Ovary (tissue), 3 donors: ENCODE measurements at regions not wholly inside any gene's neighbourhood (a gene's known extent, or its start where the extent isn't known, plus 50 kb on each side); places are given as distances from the start of the nearest gene placed in this dataset.

Experiments
- CTCF ChIP-seq, 3 donors: fragments of 450-650 bp in 2 of 3; fragments of 200-600 bp in 1 of 3; IDR thresholded peaks; one replicate each; pipeline versions ENCODE4 v1.5.1 to v1.8.0; 2016 to 2022; ENCODE audit warnings: antibody characterized with exemption in 3 of 3, mild to moderate bottlenecking in 1 of 3
- POLR2A ChIP-seq: fragments of 450-650 bp; IDR thresholded peaks from one replicate; pipeline ENCODE4 v1.6.1; 2017; ENCODE audit warnings: antibody characterized with exemption, mild to moderate bottlenecking, moderate library complexity
- donor health status: DM: no; HTN: no; CAD: no.

DNA sequence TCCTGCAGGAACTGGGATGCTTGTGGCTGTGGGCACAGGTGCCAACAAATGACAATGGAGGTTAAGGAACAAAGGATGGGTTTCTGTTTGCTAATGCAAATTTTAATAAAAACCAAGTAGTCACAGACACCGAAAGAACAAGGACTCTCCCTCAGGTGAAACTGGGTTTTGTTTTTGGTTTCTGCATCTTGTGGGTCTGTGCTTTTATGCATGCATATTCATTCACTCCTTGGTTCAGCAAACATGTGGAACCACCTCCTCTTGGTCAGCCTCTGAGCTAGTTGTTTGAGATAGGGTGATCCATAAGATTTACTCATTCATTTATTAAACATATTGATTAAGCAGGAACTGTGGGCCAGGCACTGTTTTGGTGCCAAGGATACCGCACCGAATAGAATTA is 381.9 kb downstream of the CDK5RAP2 start:
- TF ChIP-seq CTCF (IDR thresholded peaks at IDR 0.05) (no peak), POLR2A (no peak)
